GM21515 (cell line): ENCODE measurements at regions not wholly inside any gene's neighbourhood (a gene's known extent, or its start where the extent isn't known, plus 50 kb on each side); places are given as distances from the start of the nearest gene placed in this dataset.
"Not testable (repeated sequence)": the region's sequence is repeated elsewhere in the genome, so short reads cannot be mapped to it uniquely, and the experiment has no call there.

ENCODE experiments used
- ATAC-seq: cut with Tn5 transposase; IDR thresholded peaks from one replicate; pipeline ENCODE4 v1.9.1; 2021; ENCODE audit not compliant: unreplicated experiment

DNA sequence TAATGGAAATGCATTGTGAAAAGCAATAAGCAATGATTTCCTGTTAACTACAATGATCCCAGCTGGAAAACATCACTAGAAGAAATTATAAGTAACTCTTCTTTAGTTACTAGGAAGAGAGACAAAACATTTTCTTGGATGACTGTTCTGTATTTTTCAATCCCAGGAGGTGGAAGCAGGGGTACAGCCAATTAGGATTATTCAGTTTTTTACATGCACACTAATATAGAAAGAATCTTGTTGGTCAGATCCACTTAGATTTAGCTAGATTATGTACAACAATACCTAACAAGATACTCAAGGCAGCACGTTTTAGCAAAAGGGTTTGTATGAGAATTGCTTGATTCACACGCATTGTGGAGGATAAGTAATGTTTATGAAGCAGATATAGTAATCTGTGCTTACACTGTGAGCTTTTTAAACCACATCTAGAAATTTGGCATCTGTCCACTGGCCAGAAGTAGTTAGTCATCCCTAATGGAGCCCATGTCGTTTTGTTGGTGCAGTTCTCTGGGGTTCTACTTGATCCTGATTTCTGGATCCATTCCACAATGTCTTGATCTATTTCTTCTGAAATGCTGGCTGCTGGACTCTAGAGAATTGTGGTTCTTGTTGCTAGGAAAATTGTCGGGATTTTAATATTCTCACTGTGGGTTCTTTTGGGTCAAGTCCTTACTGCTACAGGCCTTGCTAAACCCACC lies 199.7 kb downstream of the ADCYAP1 start:
- no peak for ATAC-seq

DNA sequence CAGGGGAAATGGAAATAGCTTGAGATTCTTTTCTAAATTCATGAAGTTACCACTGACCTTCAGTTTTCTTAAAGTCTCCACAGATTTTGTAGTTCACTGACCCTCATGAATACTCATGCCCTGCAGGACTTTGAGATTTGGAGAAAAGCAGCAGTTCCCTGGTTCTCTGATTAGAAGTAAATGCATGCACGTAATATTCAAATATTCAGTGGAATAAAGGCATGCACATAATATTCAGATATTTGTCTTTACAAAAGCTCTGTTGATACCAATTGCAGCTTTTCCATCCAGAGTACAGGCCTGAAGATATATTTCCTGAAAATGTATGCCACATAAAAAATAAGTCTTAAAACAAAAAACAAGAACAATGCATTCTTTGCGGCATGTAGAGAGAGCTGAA lies 219.8 kb downstream of the ADCYAP1 start:
- no peak for ATAC-seq

DNA sequence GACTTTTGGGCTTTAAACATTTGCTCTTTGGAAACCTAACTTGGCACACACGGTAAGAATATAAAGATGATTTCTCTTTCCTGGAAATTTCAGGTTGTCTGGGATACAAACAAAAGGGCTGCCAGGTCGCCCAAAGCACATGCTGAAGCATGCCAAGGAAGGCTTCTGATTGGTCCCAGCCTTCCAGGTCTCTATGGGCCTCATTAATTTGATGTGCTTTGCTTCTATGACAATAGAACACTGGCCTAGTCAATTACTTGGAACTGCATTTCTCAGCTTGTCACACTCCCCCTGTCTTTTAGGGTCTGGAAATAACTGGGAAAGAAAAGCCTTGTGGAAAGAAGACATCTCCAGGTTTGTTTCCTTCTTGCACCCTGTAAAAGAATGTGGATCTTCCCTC lies 228.9 kb downstream of the ADCYAP1 start:
- no peak for ATAC-seq

DNA sequence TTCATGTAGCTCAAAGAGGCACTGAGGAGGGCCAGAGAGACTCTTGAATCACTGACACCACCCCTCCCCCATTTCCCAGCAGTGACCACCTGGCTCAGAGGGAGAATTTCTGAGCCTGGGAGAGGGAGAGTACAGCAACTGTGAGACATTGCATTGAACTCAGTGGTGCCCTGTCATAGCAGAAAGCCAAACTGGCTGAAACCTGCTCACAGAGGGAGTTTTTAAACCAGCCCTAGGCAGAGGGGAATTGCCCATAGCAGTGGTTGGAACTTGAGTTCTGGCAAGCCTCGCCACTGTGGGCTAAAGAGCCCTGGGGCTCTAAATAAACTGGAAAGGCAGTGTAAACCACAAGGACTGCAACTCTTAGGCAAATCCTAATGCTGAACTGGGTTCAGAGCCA lies 243.1 kb downstream of the ADCYAP1 start:
- no peak for ATAC-seq

DNA sequence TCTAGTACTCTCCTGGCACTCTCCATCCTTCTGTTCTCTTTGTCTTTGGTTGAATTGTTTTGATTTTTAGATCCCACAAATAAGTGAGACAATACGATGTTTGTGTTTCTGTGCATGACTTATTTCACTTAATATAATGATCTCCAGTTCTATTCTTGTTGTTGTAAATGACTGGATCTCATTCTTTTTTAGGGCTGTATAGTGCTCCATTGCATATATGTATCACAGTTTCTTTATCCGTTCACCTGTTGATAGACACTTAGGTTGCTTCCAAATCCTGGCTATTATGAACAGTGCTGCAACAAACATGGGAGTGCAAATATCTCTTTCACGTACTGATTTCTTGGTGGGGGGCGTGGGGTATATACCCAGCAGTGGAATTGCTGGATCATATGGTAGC lies 245.0 kb downstream of the ADCYAP1 start:
- ATAC-seq, result no peak

DNA sequence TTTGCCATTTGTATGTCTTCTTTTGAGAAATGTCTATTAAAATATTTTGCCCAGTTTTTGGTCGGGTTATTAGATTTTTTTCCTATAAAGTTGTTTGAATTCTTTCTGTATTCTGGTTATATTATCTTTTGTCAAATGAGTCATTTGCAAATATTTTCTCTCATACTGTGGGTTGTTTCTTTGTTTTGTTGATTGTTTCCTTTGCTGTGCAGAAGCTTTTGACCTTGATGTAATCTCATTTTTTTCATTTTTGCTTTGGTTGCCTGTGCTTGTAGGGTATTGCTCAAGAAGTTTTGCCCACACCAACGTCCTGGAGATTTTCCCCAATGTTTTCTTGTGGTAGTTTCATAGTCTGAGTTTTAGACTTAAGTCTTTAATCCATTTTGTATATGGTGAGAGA lies 245.7 kb downstream of the ADCYAP1 start:
- no peak for ATAC-seq

DNA sequence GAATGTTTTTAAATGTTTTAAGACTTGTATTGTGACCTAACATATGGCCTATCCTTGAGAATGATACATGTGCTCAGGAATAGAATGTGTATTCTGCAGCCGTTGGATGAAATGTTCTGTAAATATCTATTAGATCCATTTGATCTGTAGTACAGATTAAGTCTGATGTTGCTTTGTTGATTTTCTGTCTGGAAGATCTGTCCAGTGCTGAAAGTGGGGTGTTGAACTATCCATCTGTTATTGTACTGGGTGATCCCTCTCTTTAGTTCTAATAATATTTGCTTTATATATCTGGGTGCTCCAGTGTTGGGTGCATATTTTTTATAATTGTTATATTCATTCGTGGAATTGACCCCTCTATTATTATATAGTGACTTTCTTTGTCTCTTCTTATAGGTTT lies 248.3 kb downstream of the ADCYAP1 start:
- ATAC-seq, result not testable (repeated sequence)

DNA sequence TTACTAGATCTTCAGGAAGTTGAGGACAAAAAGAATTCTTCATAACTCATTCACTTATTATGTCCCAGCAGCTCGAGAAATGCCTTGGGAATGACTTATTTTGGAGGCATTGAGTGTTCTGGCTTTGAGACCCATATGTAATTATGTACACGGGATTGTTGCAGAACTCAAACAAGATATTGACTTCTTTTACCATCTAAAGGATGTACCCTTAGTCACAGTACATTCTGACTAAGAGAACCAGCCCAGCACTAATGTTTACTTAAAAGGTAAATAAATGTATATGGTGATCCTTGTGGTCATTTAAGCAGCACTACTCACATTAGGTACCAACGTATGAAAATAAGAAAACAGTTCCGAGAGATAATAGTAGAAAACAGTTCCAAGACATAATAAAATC lies 268.9 kb downstream of the ADCYAP1 start:
- no peak for ATAC-seq

DNA sequence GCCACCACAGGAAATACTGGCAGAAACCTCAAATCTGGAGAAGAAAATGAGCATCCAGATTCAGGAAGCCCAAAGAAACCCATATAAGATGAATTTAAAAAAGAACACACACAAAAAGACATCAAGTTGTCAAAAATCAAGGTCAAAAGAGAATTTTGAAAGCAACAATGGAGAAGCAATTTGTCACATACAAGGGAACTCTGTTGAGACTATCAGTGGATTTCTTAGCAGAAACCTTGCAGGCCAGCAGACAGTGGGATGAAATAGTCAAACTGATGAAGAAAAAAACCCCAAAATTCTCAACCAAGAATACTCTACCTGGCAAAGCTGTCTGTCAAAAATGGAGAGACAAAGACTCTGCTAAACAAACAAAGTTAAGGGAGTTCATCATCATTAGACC lies 272.6 kb downstream of the ADCYAP1 start:
- ATAC-seq, result no peak

DNA sequence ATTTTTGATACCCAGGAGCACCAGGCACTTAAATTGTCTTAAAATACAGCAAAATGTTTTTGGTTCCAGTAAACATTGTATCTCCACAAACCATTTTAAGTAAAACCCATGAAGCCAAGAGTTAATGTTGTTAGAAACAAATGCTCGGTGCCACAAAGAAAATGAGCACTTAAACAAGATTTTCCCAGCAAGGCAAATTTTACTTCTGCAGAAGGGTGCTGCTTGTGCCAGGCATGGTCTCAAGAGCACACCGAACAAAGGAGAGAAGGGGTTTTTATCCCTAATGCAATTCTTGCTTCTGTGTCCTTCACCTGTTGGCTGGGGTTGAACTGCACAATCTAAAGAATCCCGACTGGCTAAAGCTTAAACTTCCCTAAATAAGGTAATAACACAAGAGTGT lies 286.7 kb downstream of the ADCYAP1 start:
- ATAC-seq, result no peak

DNA sequence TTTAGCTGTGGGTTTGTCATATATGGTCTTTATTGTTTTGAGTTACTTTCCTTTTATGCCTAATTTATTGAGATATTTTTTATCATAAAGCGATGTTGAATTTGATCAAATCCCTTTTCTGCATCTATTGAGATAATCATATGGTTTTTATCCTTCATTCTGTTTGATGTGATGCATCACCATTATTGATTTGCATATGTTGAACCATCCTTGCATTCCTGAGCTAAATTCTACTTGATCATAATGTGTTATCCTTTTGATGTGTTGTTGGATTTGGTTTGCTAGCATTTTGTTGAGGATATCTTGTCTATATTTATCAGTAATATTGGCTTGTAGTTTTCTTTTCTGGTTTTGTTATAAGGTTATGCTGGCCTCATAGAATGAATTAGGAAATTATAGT lies 308.5 kb downstream of the ADCYAP1 start:
- ATAC-seq, result no peak

DNA sequence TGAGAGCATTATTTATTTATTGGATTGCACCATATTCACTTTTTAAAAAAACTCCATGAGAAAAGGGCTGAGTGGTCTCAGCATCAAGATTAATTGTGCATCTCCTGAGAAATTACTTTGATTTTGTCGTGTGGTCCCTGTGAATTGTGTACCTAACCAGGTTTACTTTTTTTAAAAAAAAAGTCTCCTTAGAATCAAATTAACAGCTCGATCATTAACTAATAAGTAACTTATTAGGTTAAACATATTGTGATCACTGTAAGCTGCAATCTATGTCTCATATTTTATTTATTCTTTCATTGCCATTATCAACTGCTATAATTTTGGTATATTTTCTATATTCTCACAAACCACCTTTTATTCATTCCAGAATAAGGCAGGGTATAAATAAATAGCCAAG lies 318.2 kb downstream of the ADCYAP1 start:
- ATAC-seq, result no peak

DNA sequence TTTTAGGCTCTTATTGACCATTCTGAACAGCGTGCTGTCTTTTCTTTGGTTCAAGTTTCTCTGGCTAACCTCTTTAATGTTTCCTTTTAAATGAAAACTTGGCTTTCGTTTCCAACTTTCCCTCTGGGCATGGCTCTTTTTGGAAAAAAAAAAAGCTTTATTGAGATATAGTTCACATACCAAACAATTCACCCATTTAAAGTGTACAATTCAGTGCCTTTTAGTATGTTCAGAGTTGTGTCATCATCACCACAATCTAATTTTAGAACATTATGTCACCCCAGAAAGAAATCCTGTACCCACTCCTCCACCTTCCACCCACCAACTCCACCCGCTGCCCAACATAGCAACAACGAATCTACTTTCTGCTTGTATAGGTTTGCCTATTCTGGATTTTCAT lies 322.4 kb downstream of the ADCYAP1 start:
- no peak for ATAC-seq

DNA sequence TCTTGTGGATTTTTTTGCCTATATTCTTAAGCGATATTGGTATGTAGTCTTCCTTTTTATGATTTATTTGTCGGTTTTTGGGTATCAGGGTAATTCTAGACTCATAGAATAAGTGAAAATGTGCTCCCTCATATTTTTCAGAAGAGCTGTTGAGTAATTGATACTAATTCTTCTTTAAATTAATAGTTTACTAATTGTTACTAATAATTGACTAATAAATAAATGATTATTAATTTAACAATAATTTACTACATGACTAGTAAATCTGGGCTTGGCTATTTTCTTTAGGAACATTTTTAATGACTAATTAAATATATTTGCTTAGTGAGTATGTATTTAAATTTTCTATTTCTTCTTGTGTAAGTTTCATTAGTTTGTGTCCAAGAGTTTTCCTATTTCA lies 325.0 kb downstream of the ADCYAP1 start:
- ATAC-seq, result no peak

DNA sequence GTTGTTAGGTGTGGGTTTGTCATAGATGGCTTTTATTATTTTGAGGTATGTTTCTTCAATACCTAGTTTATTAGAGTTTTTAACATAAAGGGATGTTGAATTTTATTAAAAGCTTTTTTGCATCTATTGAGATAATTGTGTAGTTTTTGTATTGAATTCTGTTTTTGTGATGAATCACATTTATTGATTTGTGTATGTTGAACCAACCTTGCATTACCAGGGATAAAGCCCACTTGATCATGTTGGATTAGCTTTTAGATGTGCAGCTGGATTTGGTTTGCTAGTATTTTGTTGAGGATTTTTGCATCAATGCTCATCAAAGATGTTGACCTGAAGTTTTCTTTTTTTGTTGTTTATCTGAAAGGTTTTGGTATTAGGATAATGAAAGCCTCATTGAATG lies 328.2 kb downstream of the ADCYAP1 start:
- ATAC-seq, result no peak

DNA sequence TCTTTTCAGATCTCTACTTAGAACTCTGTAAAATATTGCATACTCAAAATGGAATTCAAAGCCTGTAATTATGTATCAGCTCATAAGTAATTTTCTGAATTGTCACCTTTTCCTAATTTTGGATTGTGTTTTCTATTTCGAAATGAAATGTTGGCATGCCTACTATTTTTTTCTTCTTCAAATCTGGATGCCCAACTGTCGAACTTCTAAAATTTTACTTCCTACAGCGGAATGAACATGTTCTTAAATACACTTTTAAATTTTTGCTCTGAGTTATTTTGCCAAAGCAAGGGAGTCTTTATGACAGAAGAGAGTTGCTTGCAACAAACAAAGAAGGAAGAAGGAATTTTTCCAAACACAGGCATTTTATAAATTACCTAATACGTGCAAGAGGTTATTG lies 336.0 kb downstream of the ADCYAP1 start:
- no peak for ATAC-seq

DNA sequence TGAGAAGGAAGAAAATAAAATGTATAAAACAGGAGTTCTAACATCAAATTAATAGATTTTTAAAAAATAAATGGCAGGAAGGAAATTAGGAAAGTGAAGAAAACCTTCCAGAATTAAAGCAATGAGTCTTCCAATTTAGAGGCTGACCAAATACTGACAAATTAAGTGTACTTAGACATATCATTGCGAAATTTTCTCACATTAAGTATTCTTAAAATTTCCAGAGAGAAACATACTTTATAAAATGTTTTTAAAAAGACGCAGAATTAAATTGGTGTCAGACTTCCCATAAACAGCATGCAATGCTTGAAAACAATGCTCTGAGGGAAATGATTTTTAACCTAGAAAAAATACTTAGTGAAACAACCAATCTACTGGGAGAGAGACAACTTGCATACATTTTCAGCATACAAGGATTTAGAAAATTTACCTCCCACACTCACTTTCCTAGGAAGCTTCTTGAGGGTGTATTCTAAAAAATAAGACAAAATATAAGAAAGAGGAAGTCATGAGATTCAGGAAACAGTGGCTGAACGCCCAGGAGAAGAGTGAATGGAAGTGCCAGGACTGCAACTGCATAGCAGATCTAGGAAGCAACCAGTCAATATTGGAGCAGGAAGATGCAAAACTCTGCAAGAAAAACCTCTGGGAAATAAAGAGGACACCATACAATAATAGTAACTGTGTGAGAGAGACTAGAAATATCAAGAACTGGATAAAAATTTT lies 339.9 kb downstream of the ADCYAP1 start:
- ATAC-seq, result no peak

DNA sequence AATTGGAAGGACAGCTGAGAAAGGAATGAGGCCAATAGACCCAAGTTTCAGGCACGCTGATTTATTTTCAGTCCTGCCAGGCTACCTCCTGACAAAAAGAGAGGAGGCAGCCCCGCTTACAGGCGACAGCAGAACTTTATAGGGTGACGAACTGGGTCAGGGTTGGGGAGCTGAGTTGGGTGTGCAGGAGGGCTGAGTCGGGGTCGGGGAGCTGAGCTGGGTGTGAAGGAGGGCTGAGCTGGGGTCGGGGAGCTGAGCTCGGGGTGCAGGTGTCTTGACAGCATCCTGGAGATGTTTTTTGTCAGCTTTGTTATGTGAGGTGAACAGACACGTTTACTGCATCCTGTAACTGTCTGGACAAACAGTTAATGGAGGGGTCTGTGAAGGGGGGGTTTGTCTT lies 342.2 kb downstream of the ADCYAP1 start:
- no peak for ATAC-seq

DNA sequence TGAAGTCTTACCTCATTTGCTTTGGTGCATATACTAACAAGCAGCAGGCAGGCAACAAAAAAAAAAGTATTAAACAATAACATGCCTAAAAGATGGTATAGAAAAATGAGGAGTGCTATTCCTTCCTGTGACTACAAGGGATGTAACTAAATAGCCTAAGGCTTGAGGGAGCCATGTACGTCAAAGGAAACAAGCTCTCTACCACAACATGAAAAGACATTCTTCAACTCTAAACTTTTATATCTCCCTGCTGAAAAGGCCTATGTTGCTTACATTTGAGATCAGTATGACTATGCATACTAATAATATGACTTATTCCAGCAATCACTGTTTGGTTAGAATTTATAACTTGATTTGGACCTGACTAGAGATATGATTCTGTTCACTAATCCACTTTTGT lies 347.9 kb downstream of the ADCYAP1 start:
- no peak for ATAC-seq

DNA sequence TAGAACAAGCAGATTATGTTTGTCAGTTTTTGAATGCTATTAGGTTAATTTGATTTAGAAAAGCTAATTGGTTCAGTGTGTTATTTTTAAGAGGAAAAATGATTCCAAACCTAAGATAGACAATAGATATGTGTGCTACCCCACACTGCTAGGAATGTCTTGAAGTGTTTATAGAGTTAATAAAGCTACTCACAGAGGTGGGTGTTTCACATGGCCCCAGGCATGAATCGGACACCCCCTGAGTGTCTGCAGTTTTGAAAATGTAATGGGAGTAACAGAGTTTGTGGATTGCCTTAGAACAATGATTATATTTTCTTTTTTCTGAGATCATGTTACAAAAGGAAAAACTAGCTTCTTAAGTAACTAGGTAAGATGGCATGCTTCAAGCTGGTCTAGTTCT lies 348.3 kb downstream of the ADCYAP1 start:
- ATAC-seq, result no peak

DNA sequence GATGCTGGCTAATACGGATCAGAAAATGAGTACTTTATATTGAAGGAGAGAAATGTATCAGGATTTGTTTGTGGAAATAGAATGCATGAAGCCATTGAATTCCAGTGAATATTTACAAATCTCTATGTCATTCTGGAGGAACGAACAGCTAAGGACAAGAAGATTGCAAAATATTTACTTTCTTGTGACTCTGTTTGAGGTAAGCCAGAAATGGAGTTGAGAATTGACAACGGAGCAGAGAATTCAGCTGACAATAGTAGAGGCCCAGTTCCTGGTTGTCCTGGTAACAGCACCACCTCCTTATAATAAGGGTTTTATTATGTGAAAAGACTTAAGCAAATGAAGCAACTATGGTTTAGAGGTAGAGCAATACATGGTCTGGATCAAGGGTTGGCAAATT lies 349.2 kb downstream of the ADCYAP1 start:
- ATAC-seq, result no peak

DNA sequence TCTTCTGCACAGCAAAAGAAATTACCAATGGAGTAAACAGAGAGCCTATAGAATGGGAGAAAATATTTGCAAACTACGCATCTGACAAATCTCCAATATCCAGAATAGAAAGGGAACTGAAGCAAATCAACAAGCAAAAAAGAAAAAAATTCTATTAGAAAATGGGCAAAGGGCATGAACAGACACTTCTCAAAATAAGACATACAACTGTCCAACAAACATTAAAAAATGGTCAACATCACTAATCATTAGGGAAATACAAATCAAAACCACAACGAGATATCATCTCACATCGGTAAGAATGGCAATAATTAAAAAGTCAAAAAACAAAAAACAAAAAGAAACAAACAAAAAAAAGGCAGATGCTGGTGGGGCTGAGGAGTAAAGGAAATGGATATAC lies 356.4 kb downstream of the ADCYAP1 start:
- no peak for ATAC-seq

DNA sequence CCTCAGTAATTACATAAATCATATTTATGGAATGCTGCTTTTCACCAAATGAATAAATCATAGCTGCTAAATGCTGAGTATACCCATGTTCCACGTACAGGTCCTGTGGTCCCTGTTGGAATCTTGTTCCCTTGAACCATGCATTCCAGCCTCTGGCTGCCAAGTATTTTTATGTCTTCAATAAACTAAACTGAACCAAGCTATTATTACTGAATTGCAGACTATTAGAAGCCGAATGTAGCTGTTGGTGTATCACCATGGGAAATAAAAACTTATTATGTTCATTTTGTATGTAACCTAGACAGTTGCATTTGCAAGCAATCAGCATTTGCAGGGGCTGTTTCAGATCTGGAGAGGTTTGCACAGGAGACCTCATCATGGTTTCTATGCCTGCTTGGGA lies 362.4 kb downstream of the ADCYAP1 start:
- no peak for ATAC-seq
